NCI-H226 (cell line): ENCODE measurements at regions not wholly inside any gene's neighbourhood (a gene's known extent, or its start where the extent isn't known, plus 50 kb on each side); places are given as distances from the start of the nearest gene placed in this dataset.

Source experiments
- DNase-seq: peaks from one replicate; pipeline ENCODE4 v3.0.0-alpha.2; 2015

GRCh38 chr5:5616247-5616895, 193.9 kb downstream of the ICE1 start:
- no peak for DNase-seq

- DNase-seq, result no peak
These were observed 193.1 kb downstream of the ICE1 start for GRCh38 chr5:5615569-5615968.

GRCh38 chr5:5613261-5613990, 190.9 kb downstream of the ICE1 start:
- DNase-seq, result no peak

- DNase-seq, result no peak
These were observed 189.6 kb downstream of the ICE1 start for GRCh38 chr5:5612096-5612495.

GRCh38 chr5:5609935-5610334, 187.5 kb downstream of the ICE1 start:
- no peak for DNase-seq

- no peak for DNase-seq
These were observed 182.8 kb downstream of the ICE1 start for GRCh38 chr5:5605170-5605764.

- no peak for DNase-seq
These were observed 180.1 kb downstream of the ICE1 start for GRCh38 chr5:5602554-5602953.

GRCh38 chr5:5598547-5599113, 176.2 kb downstream of the ICE1 start:
- DNase-seq, result no peak

GRCh38 chr5:5593391-5593790, 170.9 kb downstream of the ICE1 start:
- DNase-seq, result no peak

GRCh38 chr5:5592541-5592940, 170.1 kb downstream of the ICE1 start:
- no peak for DNase-seq

- no peak for DNase-seq
These were observed 169.1 kb downstream of the ICE1 start for GRCh38 chr5:5591567-5591966.

- DNase-seq, result no peak
These were observed 167.4 kb downstream of the ICE1 start for GRCh38 chr5:5589857-5590256.

- no peak for DNase-seq
These were observed 166.7 kb downstream of the ICE1 start for GRCh38 chr5:5588887-5589826.

- DNase-seq, result no peak
These were observed 165.9 kb downstream of the ICE1 start for GRCh38 chr5:5588386-5588785.

GRCh38 chr5:5587474-5587873, 165.0 kb downstream of the ICE1 start:
- DNase-seq, result no peak

- no peak for DNase-seq
These were observed 164.2 kb downstream of the ICE1 start for GRCh38 chr5:5586721-5587120.

GRCh38 chr5:5585751-5586341, 163.4 kb downstream of the ICE1 start:
- DNase-seq, result no peak

GRCh38 chr5:5584751-5585150, 162.3 kb downstream of the ICE1 start:
- DNase-seq, result no peak

- no peak for DNase-seq
These were observed 161.8 kb downstream of the ICE1 start for GRCh38 chr5:5584236-5584745.

GRCh38 chr5:5583832-5584231, 161.4 kb downstream of the ICE1 start:
- DNase-seq, result no peak

- DNase-seq, result no peak
These were observed 160.7 kb downstream of the ICE1 start for GRCh38 chr5:5583023-5583765.
